HepG2 (cell line): ENCODE measurements at regions not wholly inside any gene's neighbourhood (a gene's known extent, or its start where the extent isn't known, plus 50 kb on each side); places are given as distances from the start of the nearest gene placed in this dataset.
"Not testable (repeated sequence)": the region's sequence is repeated elsewhere in the genome, so short reads cannot be mapped to it uniquely, and the experiment has no call there.

ENCODE experiments used
- ATAC-seq: fragments of 200-7000 bp; cut with Tn5 transposase; 3 replicates; pipeline ENCODE4 v1.9.1; 2020; ENCODE audit warnings: mild to moderate bottlenecking, moderate library complexity
- BruUV-seq: library from RNA; stranded (reverse); fragments of 400-500 nt; replicated peaks from 2 replicates; lab custom pipeline; 2021; lab: Mats Ljungman, UMichigan
- CTCF ChIA-PET: fragments of 300-600 bp; formaldehyde crosslinking; extraction: SDS; loops from one replicate; lab custom pipeline; 2021; ENCODE audit warnings: low total read pairs, inconsistent platforms, low intra/inter-chr PET ratio; lab: Yijun Ruan, JAX
- POLR2A ChIA-PET: fragments of 350-600 bp; sonication (Branson Sonifier 250); formaldehyde crosslinking; loops from one replicate; lab custom pipeline; 2020; ENCODE audit warnings: antibody characterized with exemption, inconsistent platforms; lab: Yijun Ruan, JAX
- DNase-seq: peaks from one replicate; pipeline ENCODE4 v3.0.0-alpha.2; 2015; ENCODE audit warnings: low spot score
- FAIRE-seq: peaks from 3 replicates; lab custom pipeline; 2011; peaks lifted over from hg19 to GRCh38; lab: Jason Lieb, UNC
- H2AFZ ChIP-seq: one replicate; pipeline ENCODE4 v1.6.1; 2011; ENCODE audit warnings: low read length, inconsistent platforms
- H3K27ac ChIP-seq: fragments of 300-600 bp; 3 replicates; pipeline ENCODE4 v1.8.0; 2011; ENCODE audit warnings: mixed run types, mild to moderate bottlenecking, mixed read lengths, low read length, inconsistent platforms; ENCODE audit not compliant: insufficient read depth; ENCODE audit errors: extremely low read length
- H3K27me3 ChIP-seq, 2 experiments: fragments of 200-600 bp in 1 of 2; 2 replicates in 1 of 2; 3 replicates in 1 of 2; pipeline versions ENCODE4 v1.6.0 to v1.8.0; 2011; ENCODE audit warnings: low read length in 2 of 2, mild to moderate bottlenecking in 2 of 2, moderate library complexity in 2 of 2, inconsistent platforms in 1 of 2; ENCODE audit not compliant: insufficient read depth in 2 of 2, control insufficient read depth in 1 of 2
- H3K36me3 ChIP-seq, 2 experiments: fragments of 200-600 bp in 1 of 2; replicated peaks in 1 of 2; 2 replicates in 1 of 2; 3 replicates in 1 of 2; pipeline versions ENCODE4 v1.5.1 to v1.8.0; 2011; ENCODE audit warnings: low read length in 2 of 2, inconsistent platforms in 1 of 2; ENCODE audit not compliant: insufficient read depth in 2 of 2, control insufficient read depth in 1 of 2
- H3K4me1 ChIP-seq: 2 replicates; pipeline ENCODE4 v1.5.1; 2012; ENCODE audit warnings: low read length, inconsistent platforms; ENCODE audit not compliant: insufficient read depth
- H3K4me2 ChIP-seq: 2 replicates; pipeline ENCODE4 v1.6.0; 2011; ENCODE audit warnings: low read depth, low read length, inconsistent platforms
- H3K4me3 ChIP-seq, 3 experiments: fragments of 200-600 bp in 1 of 3; sonication (generic), shearing (Covaris generic) in 1 of 3; replicated peaks in 1 of 3; 2 replicates each; pipeline ENCODE4 v1.5.1; 2011 to 2016; ENCODE audit warnings: low read length in 3 of 3, inconsistent platforms in 2 of 3, low read depth in 2 of 3, mild to moderate bottlenecking in 2 of 3, control low read depth in 1 of 3, mixed read lengths in 1 of 3; ENCODE audit not compliant: insufficient read depth in 1 of 3
- H3K79me2 ChIP-seq: one replicate; pipeline ENCODE4 v1.6.1; 2011; ENCODE audit warnings: low read length, inconsistent platforms; ENCODE audit not compliant: insufficient read depth
- H3K9ac ChIP-seq: 2 replicates; pipeline ENCODE4 v1.6.0; 2011; ENCODE audit warnings: mild to moderate bottlenecking, low read depth, low read length, inconsistent platforms; ENCODE audit not compliant: insufficient read depth
- H3K9me3 ChIP-seq: 2 replicates; pipeline ENCODE4 v1.5.1; 2012; ENCODE audit warnings: mild to moderate bottlenecking, low read length
- H4K20me1 ChIP-seq: 2 replicates; pipeline ENCODE4 v1.6.0; 2011; ENCODE audit warnings: inconsistent platforms, mild to moderate bottlenecking, low read length, moderate library complexity; ENCODE audit not compliant: insufficient read depth
- ZBTB7A ChIP-seq: sonication (generic); formaldehyde crosslinking; IDR thresholded peaks from 2 replicates; pipeline ENCODE4 v1.8.0; 2022; ENCODE audit warnings: mild to moderate bottlenecking, missing genetic modification reagents
- ZGPAT ChIP-seq: IDR thresholded peaks from 2 replicates; pipeline ENCODE4 v1.6.1; 2016; ENCODE audit warnings: mild to moderate bottlenecking
- WGBS: methylation state at CpG from one replicate; pipeline ENCODE4 v1.1.6; 2017; ENCODE audit warnings: low lambda C conversion rate; 5-methylcytosine and 5-hydroxymethylcytosine counted together
- in situ Hi-C: cut with HindIII; loops from 2 replicates; pipeline ENCODE4 v1.10.0; 2017; ENCODE audit warnings: low pct_unique_long_range_greater_than_20kb; ENCODE audit not compliant: extremely low pct_ligation_motif_present
- intact Hi-C: fragments of 100-400 bp; cut with micrococcal nuclease; formaldehyde crosslinking; loops from one replicate; pipeline ENCODE4 v1.10.0; 2022; ENCODE audit not compliant: unreplicated experiment

GRCh38 chr7:57243551-57243950 lies 111.3 kb upstream of the ZNF479 start:
- WGBS = 35% methylated on average over 8 of the region's 8 CpGs
- H4K20me1 ChIP-seq, H3K4me1 ChIP-seq, POLR2A ChIA-PET, in situ Hi-C loops, CTCF ChIA-PET, H3K79me2 ChIP-seq, H3K4me2 ChIP-seq, ATAC-seq, H3K9ac ChIP-seq, DNase-seq, intact Hi-C loops, H3K4me3 ChIP-seq, H2AFZ ChIP-seq, BruUV-seq, H3K27ac ChIP-seq, H3K36me3 ChIP-seq, FAIRE-seq, H3K27me3 ChIP-seq: not testable (repeated sequence)
- peaks cover 89% of the 10 kb centered on the region for H3K9me3 ChIP-seq

GRCh38 chr7:57244345-57244980 lies 112.2 kb upstream of the ZNF479 start:
- H3K79me2 ChIP-seq, H3K4me2 ChIP-seq, ATAC-seq, H3K4me3 ChIP-seq, in situ Hi-C loops, POLR2A ChIA-PET, FAIRE-seq, H3K4me1 ChIP-seq, H3K9ac ChIP-seq, H3K36me3 ChIP-seq, BruUV-seq, DNase-seq, CTCF ChIA-PET, H3K27me3 ChIP-seq, H4K20me1 ChIP-seq, intact Hi-C loops, H3K27ac ChIP-seq, H2AFZ ChIP-seq: not testable (repeated sequence)
- WGBS = 18% methylated on average over 6 of the region's 11 CpGs
- H3K9me3 ChIP-seq = peaks cover 89% of the 10 kb centered on the region

GRCh38 chr7:57245206-57245605 lies 113.0 kb upstream of the ZNF479 start:
- no peak overlapping the region for H3K9ac ChIP-seq
- WGBS = 17% methylated on average over 2 of the region's 4 CpGs
- no peak overlapping the region for H3K4me3 ChIP-seq
- no peak for FAIRE-seq
- no peak for TF ChIP-seq ZBTB7A
- no peak for TF ChIP-seq ZGPAT (CRISPR knock-in tag)
- ChIA-PET CTCF (no interaction called here), POLR2A (no interaction called here)
- in situ Hi-C loops = no loop called here
- H3K9me3 ChIP-seq = peaks cover 93% of the 10 kb centered on the region
- H3K27ac ChIP-seq = no peak overlapping the region
- intact Hi-C loops = no loop called here
- H3K4me1 ChIP-seq = no peaks in the 10 kb centered on the region
- H3K36me3 ChIP-seq = no peaks in the 10 kb centered on the region
- DNase-seq = no peak
- no peak for ATAC-seq
- H4K20me1 ChIP-seq = no peaks in the 10 kb centered on the region
- no peak overlapping the region for H2AFZ ChIP-seq
- no TSS peak for BruUV-seq
- no peaks in the 10 kb centered on the region for H3K79me2 ChIP-seq
- H3K4me2 ChIP-seq = no peak overlapping the region
- H3K27me3 ChIP-seq = no peaks in the 10 kb centered on the region
